ENCODE measurements at regions not wholly inside any gene's neighbourhood (a gene's known extent, or its start where the extent isn't known, plus 50 kb on each side); places are given as distances from the start of the nearest gene placed in this dataset.
"Not testable (repeated sequence)": the region's sequence is repeated elsewhere in the genome, so short reads cannot be mapped to it uniquely, and the experiment has no call there.

- DNase-seq: no peak
Observed at GRCh38 chr3:128548426-128549282, 55.7 kb upstream of the GATA2 start.

- DNase-seq: no peak
Observed at GRCh38 chr3:128548021-128548420, 55.0 kb upstream of the GATA2 start.

- DNase-seq: no peak
Observed at GRCh38 chr3:128547368-128547987, 54.5 kb upstream of the GATA2 start.

- DNase-seq: no peak
Observed at GRCh38 chr3:128546646-128547045, 53.6 kb upstream of the GATA2 start.

GRCh38 chr3:128545120-128545752 is 52.2 kb upstream of the GATA2 start:
- DNase-seq: no peak

GRCh38 chr3:128544190-128544589 is 51.2 kb upstream of the GATA2 start:
- DNase-seq: no peak

GRCh38 chr3:128543570-128544174 is 50.7 kb upstream of the GATA2 start:
- not testable (repeated sequence) for DNase-seq

Measured in inflammatory macrophage treated with lipopolysaccharide for 1 hour (primary cell).